NCI-H748 (cell line): ENCODE measurements at regions not wholly inside any gene's neighbourhood (a gene's known extent, or its start where the extent isn't known, plus 50 kb on each side); places are given as distances from the start of the nearest gene placed in this dataset.
A peak's percentile ranks its signal among the peaks of the same experiment; 100 is the strongest.
"Not testable (repeated sequence)": the region's sequence is repeated elsewhere in the genome, so short reads cannot be mapped to it uniquely, and the experiment has no call there.

Experiments used
- DNase-seq: peaks from one replicate; lab custom pipeline; 2025; ENCODE audit not compliant: unreplicated experiment; lab: John Stamatoyannopoulos, UW

- DNase-seq = no peak
These were observed 370.9 kb upstream of the HS3ST5 start for GRCh38 chr6:114713690-114714089.

GRCh38 chr6:114712129-114712662, 369.4 kb upstream of the HS3ST5 start:
- peak; percentile 6 for DNase-seq

GRCh38 chr6:114707081-114707620, 364.3 kb upstream of the HS3ST5 start:
- DNase-seq = peak; percentile 89

GRCh38 chr6:114690625-114691024, 347.8 kb upstream of the HS3ST5 start:
- no peak for DNase-seq

- no peak for DNase-seq
These were observed 316.7 kb upstream of the HS3ST5 start for GRCh38 chr6:114659513-114659912.

GRCh38 chr6:114651611-114652010, 308.8 kb upstream of the HS3ST5 start:
- no peak for DNase-seq

- DNase-seq = no peak
These were observed 308.1 kb upstream of the HS3ST5 start for GRCh38 chr6:114650891-114651290.

GRCh38 chr6:114649298-114649697, 306.5 kb upstream of the HS3ST5 start:
- peak; percentile 41 for DNase-seq

GRCh38 chr6:114648847-114649246, 306.0 kb upstream of the HS3ST5 start:
- DNase-seq = no peak

- no peak for DNase-seq
These were observed 295.5 kb upstream of the HS3ST5 start for GRCh38 chr6:114638341-114638740.

GRCh38 chr6:114634016-114634415, 291.2 kb upstream of the HS3ST5 start:
- DNase-seq = no peak

GRCh38 chr6:114626226-114626625, 283.4 kb upstream of the HS3ST5 start:
- not testable (repeated sequence) for DNase-seq

GRCh38 chr6:114619621-114620200, 276.9 kb upstream of the HS3ST5 start:
- DNase-seq = no peak

- DNase-seq = no peak
These were observed 268.9 kb upstream of the HS3ST5 start for GRCh38 chr6:114611696-114612095.

GRCh38 chr6:114608091-114608490, 265.3 kb upstream of the HS3ST5 start:
- no peak for DNase-seq

- no peak for DNase-seq
These were observed 262.8 kb upstream of the HS3ST5 start for GRCh38 chr6:114605656-114606055.

- no peak for DNase-seq
These were observed 257.6 kb upstream of the HS3ST5 start for GRCh38 chr6:114600381-114600780.

GRCh38 chr6:114595591-114595990, 252.8 kb upstream of the HS3ST5 start:
- DNase-seq = no peak

- no peak for DNase-seq
These were observed 252.4 kb upstream of the HS3ST5 start for GRCh38 chr6:114595186-114595585.

GRCh38 chr6:114592506-114592905, 249.7 kb upstream of the HS3ST5 start:
- no peak for DNase-seq

- no peak for DNase-seq
These were observed 245.9 kb upstream of the HS3ST5 start for GRCh38 chr6:114588726-114589125.

- no peak for DNase-seq
These were observed 243.5 kb upstream of the HS3ST5 start for GRCh38 chr6:114586298-114586697.

- peak; percentile 60 for DNase-seq
These were observed 238.5 kb upstream of the HS3ST5 start for GRCh38 chr6:114581293-114581692.
